Tibial artery (tissue), 4 donors: ENCODE measurements at regions not wholly inside any gene's neighbourhood (a gene's known extent, or its start where the extent isn't known, plus 50 kb on each side); places are given as distances from the start of the nearest gene placed in this dataset.

ENCODE experiments used
- DNase-seq, 2 donors: peaks; one replicate each; pipeline ENCODE4 v3.0.0-alpha.2; 2019
- H3K27ac ChIP-seq, 2 donors: fragments of 200-600 bp; sonication (generic) in 1 of 2; 1 replicate in 1 of 2; 2 replicates in 1 of 2; pipeline ENCODE4 v1.5.1; 2018 to 2019; ENCODE audit warnings: mild to moderate bottlenecking in 1 of 2
- H3K27me3 ChIP-seq, 2 donors: fragments of 200-600 bp; sonication (generic) in 1 of 2; one replicate each; pipeline versions ENCODE4 v1.5.1 to v1.6.0; 2016 to 2019
- H3K36me3 ChIP-seq, 3 donors: fragments of 200-600 bp; sonication (generic) in 2 of 3; one replicate each; pipeline ENCODE4 v1.5.1; 2016 to 2019; ENCODE audit warnings: mild to moderate bottlenecking in 2 of 3
- H3K4me1 ChIP-seq, 4 donors: fragments of 200-600 bp; sonication (generic) in 2 of 4; 1 replicate in 3 of 4; 2 replicates in 1 of 4; pipeline ENCODE4 v1.5.1; 2016 to 2019
- H3K4me3 ChIP-seq, 2 donors: fragments of 200-600 bp; sonication (generic) in 1 of 2; 1 replicate in 1 of 2; 2 replicates in 1 of 2; pipeline ENCODE4 v1.5.1; 2018 to 2019; ENCODE audit warnings: mild to moderate bottlenecking in 2 of 2
- H3K9me3 ChIP-seq, 3 donors: fragments of 200-600 bp; sonication (generic) in 1 of 3; one replicate each; pipeline ENCODE4 v1.5.1; 2016 to 2019
- intact Hi-C: fragments of 100-400 bp; cut with DNase I; formaldehyde crosslinking; loops from one replicate; pipeline ENCODE4 v1.15.0; 2023; ENCODE audit warnings: low total_unique reads
- TF ChIP-seq, protein P1 (sequence below), 2 experiments: fragments of 200-600 bp in 1 of 2; fragments of 450-650 bp in 1 of 2; IDR thresholded peaks; one replicate each; pipeline ENCODE4 v1.5.1; 2017 to 2019; ENCODE audit warnings: antibody characterized with exemption in 2 of 2, mild to moderate bottlenecking in 1 of 2, moderate library complexity in 1 of 2

DNA sequence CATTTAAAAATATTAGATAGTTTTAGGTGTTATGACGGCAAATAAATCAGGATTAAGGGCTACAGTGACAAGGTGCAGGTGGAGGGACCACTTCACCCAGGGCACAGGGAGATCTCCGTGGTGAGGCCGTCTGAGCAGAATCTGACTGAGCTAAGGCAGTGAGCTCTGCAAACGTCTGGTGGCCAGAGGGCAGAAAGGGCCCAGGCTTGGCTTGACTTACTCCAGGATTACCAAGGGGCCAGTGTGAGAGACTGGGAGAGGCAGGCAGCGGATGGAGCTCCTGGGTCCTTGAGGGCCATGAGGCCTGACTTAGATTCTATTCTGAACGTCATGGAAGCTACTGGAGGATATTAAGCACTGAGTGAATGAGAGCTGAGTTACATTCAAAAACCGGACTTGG lies 125.9 kb upstream of the B3GAT1 start:
- H3K4me1 ChIP-seq, result no peaks in the 10 kb centered on the region
- DNase-seq, result peak in 1 of 2 donors; percentile 51
- no peak overlapping the region for H3K27ac ChIP-seq
- H3K9me3 ChIP-seq, result no peaks in the 10 kb centered on the region
- no peaks in the 10 kb centered on the region for H3K36me3 ChIP-seq
- intact Hi-C loops, result no loop called here
- peaks cover 0 to 31% of the 10 kb centered on the region in 2 donors for H3K27me3 ChIP-seq
- TF ChIP-seq, protein P1, sequence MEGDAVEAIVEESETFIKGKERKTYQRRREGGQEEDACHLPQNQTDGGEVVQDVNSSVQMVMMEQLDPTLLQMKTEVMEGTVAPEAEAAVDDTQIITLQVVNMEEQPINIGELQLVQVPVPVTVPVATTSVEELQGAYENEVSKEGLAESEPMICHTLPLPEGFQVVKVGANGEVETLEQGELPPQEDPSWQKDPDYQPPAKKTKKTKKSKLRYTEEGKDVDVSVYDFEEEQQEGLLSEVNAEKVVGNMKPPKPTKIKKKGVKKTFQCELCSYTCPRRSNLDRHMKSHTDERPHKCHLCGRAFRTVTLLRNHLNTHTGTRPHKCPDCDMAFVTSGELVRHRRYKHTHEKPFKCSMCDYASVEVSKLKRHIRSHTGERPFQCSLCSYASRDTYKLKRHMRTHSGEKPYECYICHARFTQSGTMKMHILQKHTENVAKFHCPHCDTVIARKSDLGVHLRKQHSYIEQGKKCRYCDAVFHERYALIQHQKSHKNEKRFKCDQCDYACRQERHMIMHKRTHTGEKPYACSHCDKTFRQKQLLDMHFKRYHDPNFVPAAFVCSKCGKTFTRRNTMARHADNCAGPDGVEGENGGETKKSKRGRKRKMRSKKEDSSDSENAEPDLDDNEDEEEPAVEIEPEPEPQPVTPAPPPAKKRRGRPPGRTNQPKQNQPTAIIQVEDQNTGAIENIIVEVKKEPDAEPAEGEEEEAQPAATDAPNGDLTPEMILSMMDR (IDR thresholded peaks at IDR 0.05), result no peak
- H3K4me3 ChIP-seq, result no peak overlapping the region

DNA sequence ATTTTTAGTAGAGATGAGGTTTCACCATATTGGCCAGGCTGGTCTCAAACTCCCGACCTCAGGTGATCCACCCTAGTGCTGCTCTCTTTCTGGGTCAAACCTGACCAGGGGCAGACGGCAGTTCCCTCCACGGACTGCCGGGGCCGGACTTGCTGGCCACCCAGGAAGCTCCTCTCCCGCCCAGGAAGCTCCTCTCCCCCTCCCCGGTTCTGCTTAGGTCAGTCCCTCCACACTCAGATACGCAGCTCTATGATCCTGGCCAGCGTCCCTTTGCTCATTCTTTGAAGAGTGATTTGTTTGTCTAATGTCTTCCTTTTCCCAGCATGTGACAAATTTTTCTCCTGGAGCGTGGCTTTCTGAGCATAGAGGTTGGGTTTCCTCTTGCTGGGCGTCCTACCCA lies 125.3 kb upstream of the B3GAT1 start:
- peaks cover 0 to 36% of the 10 kb centered on the region in 2 donors for H3K27me3 ChIP-seq
- intact Hi-C loops, result no loop called here
- no peak overlapping the region for H3K27ac ChIP-seq
- no peaks in the 10 kb centered on the region for H3K36me3 ChIP-seq
- no peak overlapping the region for H3K4me3 ChIP-seq
- H3K9me3 ChIP-seq, result no peaks in the 10 kb centered on the region
- TF ChIP-seq, protein P1 (IDR thresholded peaks at IDR 0.05), result no peak
- H3K4me1 ChIP-seq, result no peaks in the 10 kb centered on the region
- DNase-seq, result peak in 1 of 2 donors; percentile 39

DNA sequence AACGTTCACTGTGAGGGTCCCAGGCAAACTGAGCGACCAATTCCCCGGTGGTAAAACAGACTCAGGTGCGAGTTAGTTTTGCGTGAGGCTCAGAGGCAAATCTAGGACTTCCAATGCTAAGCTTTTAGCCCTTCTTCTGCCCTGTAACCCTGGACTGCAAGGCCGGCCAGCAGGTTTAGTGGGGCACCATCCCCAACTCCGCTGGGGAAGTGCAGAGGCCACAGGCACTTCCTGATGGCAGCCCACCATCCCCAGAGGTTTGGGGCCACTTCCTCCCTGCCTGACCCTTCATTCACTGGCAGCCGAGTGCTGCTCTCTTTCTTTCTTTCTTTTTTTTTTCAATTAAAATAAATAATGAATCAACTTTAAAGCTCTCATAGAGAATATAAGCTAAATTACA lies 124.6 kb upstream of the B3GAT1 start:
- Histone ChIP-seq H3K4me1 (no peaks in the 10 kb centered on the region), H3K27me3 (peaks cover 0 to 40% of the 10 kb centered on the region in 2 donors), H3K4me3 (no peak overlapping the region), H3K36me3 (no peaks in the 10 kb centered on the region), H3K27ac (no peak overlapping the region), H3K9me3 (no peaks in the 10 kb centered on the region)
- intact Hi-C loops, result no loop called here
- TF ChIP-seq, protein P1 (IDR thresholded peaks at IDR 0.05), result no peak
- peak in 1 of 2 donors; percentile 32 for DNase-seq

DNA sequence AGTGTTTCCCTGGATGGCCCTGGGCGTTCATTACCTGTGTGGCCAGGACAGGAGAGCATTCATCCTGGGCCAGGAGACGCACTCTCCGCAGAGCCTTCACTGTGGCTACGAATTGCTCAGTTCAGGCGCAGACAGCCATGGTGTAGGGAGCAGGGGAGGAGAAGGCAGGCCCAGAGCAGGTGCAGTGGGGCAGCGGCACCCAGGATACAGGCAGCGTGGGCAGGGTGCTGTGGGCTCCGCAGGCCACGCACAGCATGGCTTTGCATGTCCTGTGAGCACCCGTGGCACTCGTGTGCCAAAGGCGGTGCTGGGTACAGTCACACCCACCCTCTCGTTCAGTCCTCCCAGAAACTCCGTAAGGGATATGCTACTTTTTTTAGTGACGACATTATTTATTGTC lies 124.2 kb upstream of the B3GAT1 start:
- TF ChIP-seq, protein P1 (IDR thresholded peaks at IDR 0.05), result no peak
- Histone ChIP-seq H3K9me3 (no peaks in the 10 kb centered on the region), H3K27ac (no peak overlapping the region), H3K4me1 (no peaks in the 10 kb centered on the region), H3K4me3 (no peak overlapping the region), H3K27me3 (peaks cover 0 to 45% of the 10 kb centered on the region in 2 donors), H3K36me3 (no peaks in the 10 kb centered on the region)
- intact Hi-C loops, result no loop called here
- peak in 1 of 2 donors; percentile 16 for DNase-seq

DNA sequence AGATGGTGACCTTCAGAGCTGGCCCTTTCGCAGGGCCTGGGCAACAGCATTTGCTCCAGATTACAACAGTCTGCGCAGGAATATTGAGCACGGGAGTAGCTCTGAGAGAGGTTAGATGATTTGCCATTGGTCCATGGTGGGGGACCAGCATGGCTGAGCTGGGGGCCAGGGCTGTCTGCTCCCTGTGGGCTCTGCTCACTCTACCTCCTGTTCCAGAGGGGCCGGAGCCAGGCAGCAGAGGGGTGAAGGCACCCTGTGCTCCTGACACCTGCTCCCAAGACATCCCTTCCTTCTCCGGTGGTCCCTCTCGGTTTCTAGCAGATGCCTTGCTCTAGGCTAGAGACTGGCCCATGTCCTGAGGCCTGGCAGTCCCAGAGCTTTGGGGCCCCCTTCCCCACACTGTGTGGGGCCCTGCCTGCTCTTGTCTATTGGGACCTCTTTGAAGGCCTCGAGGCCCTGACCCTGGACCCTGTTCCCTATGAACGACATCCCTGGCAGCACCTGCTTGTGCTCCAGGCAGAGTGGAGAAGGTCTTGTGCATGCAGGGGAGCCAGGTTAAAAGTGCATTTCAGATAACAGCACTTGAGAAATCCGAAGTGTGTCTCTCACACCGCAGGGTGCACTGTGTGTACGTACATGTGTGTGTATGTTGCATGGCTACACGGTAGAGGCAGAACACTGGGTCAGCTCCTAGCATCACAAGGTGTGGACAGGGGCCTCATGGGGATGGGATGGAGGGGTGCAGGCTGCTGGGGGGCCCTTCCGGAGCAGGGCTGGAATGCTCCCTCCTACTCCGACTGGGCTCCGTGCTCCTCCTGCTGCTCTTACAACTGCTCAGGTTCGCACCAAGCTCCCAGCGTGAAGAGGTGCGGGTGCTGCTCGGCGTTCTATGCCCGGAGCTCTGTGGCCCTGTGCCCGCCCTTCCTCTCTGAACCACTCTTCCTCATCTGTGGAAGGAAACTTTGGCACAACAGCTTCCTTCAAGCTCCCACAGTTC lies 123.3 kb upstream of the B3GAT1 start:
- H3K27me3 ChIP-seq, result peaks cover 0 to 46% of the 10 kb centered on the region in 2 donors
- no peaks in the 10 kb centered on the region for H3K4me1 ChIP-seq
- H3K4me3 ChIP-seq, result no peak overlapping the region
- TF ChIP-seq, protein P1 (IDR thresholded peaks at IDR 0.05), result no peak
- intact Hi-C loops, result no loop called here
- no peak overlapping the region for H3K27ac ChIP-seq
- no peaks in the 10 kb centered on the region for H3K36me3 ChIP-seq
- H3K9me3 ChIP-seq, result no peaks in the 10 kb centered on the region
- peak in 1 of 2 donors; percentile 38 for DNase-seq
